Motor neuron (in vitro differentiated cells): ENCODE measurements at regions not wholly inside any gene's neighbourhood (a gene's known extent, or its start where the extent isn't known, plus 50 kb on each side); places are given as distances from the start of the nearest gene placed in this dataset.
"Not testable (repeated sequence)": the region's sequence is repeated elsewhere in the genome, so short reads cannot be mapped to it uniquely, and the experiment has no call there.

Experiments used
- ATAC-seq, 8 experiments: fragments of 200-7000 bp; cut with Tn5 transposase; replicated peaks in 6 of 8; 2 replicates each; pipeline ENCODE4 v1.8.0; 2021; ENCODE audit warnings: mild to moderate bottlenecking in 8 of 8, moderate library complexity in 8 of 8
- H3K27ac ChIP-seq, 2 donors: fragments of 250-450 bp; sonication (Bioruptor Pico); 2 replicates each; pipeline ENCODE4 v1.9.0; 2021; ENCODE audit warnings: antibody characterized with exemption in 2 of 2, mild to moderate bottlenecking in 2 of 2, moderate library complexity in 1 of 2
- H3K4me1 ChIP-seq, 2 donors: fragments of 250-450 bp; sonication (Bioruptor Pico); replicated peaks in 1 of 2; 2 replicates each; pipeline ENCODE4 v1.6.1; 2021; ENCODE audit warnings: antibody characterized with exemption in 2 of 2, mild to moderate bottlenecking in 2 of 2, moderate library complexity in 1 of 2
- H3K4me3 ChIP-seq, 5 donors: fragments of 250-450 bp; sonication (Bioruptor Pico); 2 replicates each; pipeline ENCODE4 v1.9.0; 2021; ENCODE audit warnings: antibody characterized with exemption in 5 of 5, mild to moderate bottlenecking in 5 of 5, moderate library complexity in 4 of 5
- WGBS, 10 experiments: fragments of 450-650 bp; shearing (Covaris generic); methylation state at CpG; one replicate each; pipeline ENCODE4 v1.0.0; 2022; 5-methylcytosine and 5-hydroxymethylcytosine counted together
- in situ Hi-C, 9 experiments: fragments of 400-800 bp; cut with MboI; loops; one replicate each; pipeline ENCODE4 v1.15.0; 2021; ENCODE audit warnings: low sequenced_read_pairs in 9 of 9, low pct_unique_long_range_greater_than_20kb in 2 of 9; ENCODE audit not compliant: unreplicated experiment in 9 of 9

- peak in 4 of 8 experiments; percentile 25 to 49 (median 34) for ATAC-seq
- WGBS, 10 experiments, result 40 to 100% (median 70%) methylated on average over 1 to 3 of the region's 10 CpGs; no CpG with 5 or more reads in 4 of the 10 experiments
- H3K4me3 ChIP-seq, H3K27ac ChIP-seq, H3K4me1 ChIP-seq, in situ Hi-C loops: not testable (repeated sequence)
Observed at GRCh38 chr16:86351785-86352139, 158.6 kb upstream of the FOXF1 start.

DNA sequence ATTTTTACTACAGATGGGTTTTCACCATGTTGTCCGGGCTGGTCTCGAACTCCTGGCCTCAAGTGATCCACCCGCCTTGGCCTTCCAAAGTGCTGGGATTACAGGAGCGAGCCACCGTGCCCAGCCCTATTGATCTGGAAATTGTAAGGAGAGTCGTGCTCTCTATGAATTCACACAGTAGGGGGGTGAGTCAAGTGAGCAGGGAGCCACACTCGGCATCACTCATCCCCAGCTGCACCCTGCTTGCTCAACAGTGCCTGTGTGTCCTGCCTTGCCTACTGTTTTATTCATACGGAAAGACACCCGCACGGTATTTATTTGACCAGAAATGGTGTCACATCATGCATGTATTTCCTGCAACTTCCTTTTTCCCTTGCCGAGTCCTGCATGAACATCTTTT is 157.2 kb upstream of the FOXF1 start:
- no peaks in the 10 kb centered on the region for H3K4me1 ChIP-seq
- H3K4me3 ChIP-seq, result no peak overlapping the region
- in situ Hi-C loops, result no loop called here
- peak in 1 of 8 experiments; percentile 53 for ATAC-seq
- H3K27ac ChIP-seq, result no peak overlapping the region
- 20 to 92% (median 50%) methylated on average over 1 to 9 of the region's 11 CpGs for WGBS, 10 experiments

GRCh38 chr16:86353948-86354347 is 156.4 kb upstream of the FOXF1 start:
- no peak for ATAC-seq
- WGBS, 10 experiments, result 60 to 100% (median 96%) methylated on average over 1 to 3 of the region's 9 CpGs; no CpG with 5 or more reads in 6 of the 10 experiments

DNA sequence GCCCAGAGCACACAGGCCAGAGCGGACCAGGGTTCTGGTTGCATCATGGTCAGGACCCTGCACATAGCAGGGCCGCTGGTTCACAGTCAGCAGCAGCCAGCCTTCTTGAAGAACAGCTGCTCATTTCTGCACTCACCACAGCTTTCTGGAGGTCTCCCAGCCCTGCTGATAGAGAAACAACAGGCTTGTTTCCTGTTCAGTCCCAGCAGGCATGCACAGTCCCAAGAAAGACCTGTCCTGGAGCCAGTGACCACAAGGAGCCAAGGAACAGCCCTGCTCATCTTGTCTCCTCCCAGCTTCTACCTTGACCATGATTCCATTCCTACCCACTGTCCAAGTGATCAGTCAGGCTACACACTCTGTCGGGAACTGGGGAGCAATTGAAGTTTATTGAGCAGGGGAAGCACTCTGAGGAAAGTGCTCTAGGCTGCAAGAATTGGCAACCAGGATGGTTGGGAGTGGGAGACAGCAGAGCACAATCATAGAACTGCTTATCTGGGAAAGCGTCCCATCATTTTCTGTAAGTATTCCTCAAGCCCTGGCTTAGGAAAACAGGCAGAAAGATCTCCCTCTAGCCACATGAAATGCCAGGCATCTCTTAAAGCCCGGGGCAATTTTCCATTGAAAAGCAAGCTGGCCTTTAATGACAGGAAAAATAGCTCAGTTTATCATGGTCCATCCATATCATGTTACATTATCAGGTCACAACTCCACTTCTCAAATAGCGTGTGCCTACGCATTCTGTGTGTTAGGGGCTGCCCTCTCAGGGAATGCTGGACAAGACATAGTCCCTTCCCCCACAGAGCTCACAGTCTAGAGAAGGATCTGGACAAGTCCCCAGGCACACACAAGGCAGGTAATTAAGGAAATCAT is 155.4 kb upstream of the FOXF1 start:
- WGBS, 10 experiments, result 20 to 93% (median 76%) methylated on average over 1 to 7 of the region's 7 CpGs; no CpG with 5 or more reads in 3 of the 10 experiments
- Histone ChIP-seq H3K27ac (no peak overlapping the region), H3K4me1 (no peaks in the 10 kb centered on the region), H3K4me3 (no peak overlapping the region)
- ATAC-seq, result no peak
- in situ Hi-C loops, result no loop called here

More at GRCh38 chr16:86353948-86354347, 156.4 kb upstream of the FOXF1 start:
- no peak overlapping the region for H3K27ac ChIP-seq
- no peaks in the 10 kb centered on the region for H3K4me1 ChIP-seq
- H3K4me3 ChIP-seq, result no peak overlapping the region
- in situ Hi-C loops, result no loop called here

- peak in 1 of 8 experiments; percentile 57 for ATAC-seq
- H3K27ac ChIP-seq, result no peak overlapping the region
- 0 to 85% (median 66%) methylated on average over 1 to 4 of the region's 5 CpGs for WGBS, 10 experiments
- no peaks in the 10 kb centered on the region for H3K4me1 ChIP-seq
- H3K4me3 ChIP-seq, result no peak overlapping the region
- in situ Hi-C loops, result no loop called here
Observed at GRCh38 chr16:86355531-86355930, 154.8 kb upstream of the FOXF1 start.

DNA sequence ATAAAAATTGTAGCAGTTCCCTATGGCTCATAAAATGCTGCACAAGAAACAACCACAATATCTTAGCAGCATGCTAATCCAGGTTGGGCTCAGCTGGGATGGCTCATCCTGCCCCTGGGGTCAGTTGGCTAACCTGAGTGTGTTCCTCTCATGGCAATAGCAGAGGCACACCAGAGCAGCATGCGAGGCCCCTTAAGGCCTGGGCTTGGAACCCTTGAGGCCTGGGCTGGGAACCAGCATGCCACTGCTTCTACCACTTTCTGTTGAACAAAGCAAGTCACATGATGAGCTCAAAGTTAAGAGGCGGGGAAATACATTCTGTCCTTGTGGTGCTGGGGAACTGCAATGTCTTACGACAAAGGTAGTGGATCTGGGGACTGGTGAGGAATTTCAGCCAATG is 154.4 kb upstream of the FOXF1 start:
- WGBS, 10 experiments, result 57 to 100% (median 100%) methylated on average over 2 to 3 of the region's 3 CpGs; no CpG with 5 or more reads in 4 of the 10 experiments
- no peak overlapping the region for H3K27ac ChIP-seq
- ATAC-seq, result peak in 1 of 8 experiments; percentile 33
- H3K4me1 ChIP-seq, result no peaks in the 10 kb centered on the region
- H3K4me3 ChIP-seq, result no peak overlapping the region
- in situ Hi-C loops, result no loop called here

DNA sequence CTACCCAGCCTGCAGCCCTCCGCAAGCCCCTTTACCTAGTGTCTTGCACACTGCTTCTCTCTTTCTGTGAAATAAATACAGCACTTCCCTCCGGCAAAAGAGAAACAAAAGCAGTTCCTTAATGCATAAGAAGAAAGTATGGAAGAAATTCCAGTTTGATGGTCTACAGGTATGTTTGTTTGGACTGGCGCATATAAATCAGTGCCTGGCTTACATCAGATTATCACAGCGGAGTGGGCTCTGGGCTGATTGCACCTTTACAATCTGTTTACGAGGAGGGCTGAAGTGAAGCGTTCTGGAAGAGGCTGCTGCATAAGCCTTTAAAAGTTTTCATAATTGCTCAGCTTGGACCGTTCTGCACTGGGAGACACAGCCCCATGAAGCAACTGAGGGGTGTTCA is 153.5 kb upstream of the FOXF1 start:
- Histone ChIP-seq H3K27ac (no peak overlapping the region), H3K4me1 (no peaks in the 10 kb centered on the region), H3K4me3 (no peak overlapping the region)
- in situ Hi-C loops, result no loop called here
- no peak for ATAC-seq
- 38 to 100% (median 91%) methylated on average over 1 to 7 of the region's 7 CpGs; no CpG with 5 or more reads in 1 of the 10 experiments for whole genome bisulfite sequencing, 10 experiments

- in situ Hi-C loops, result no loop called here
- H3K4me1 ChIP-seq, result no peaks in the 10 kb centered on the region
- 100% methylated on average over 1 to 3 of the region's 6 CpGs; no CpG with 5 or more reads in 7 of the 10 experiments for WGBS, 10 experiments
- no peak overlapping the region for H3K27ac ChIP-seq
- no peak for ATAC-seq
- no peak overlapping the region for H3K4me3 ChIP-seq
Observed at GRCh38 chr16:86357303-86357702, 153.0 kb upstream of the FOXF1 start.

GRCh38 chr16:86357950-86358349 is 152.4 kb upstream of the FOXF1 start:
- no peak overlapping the region for H3K27ac ChIP-seq
- no peak for ATAC-seq
- no peaks in the 10 kb centered on the region for H3K4me1 ChIP-seq
- in situ Hi-C loops, result no loop called here
- H3K4me3 ChIP-seq, result no peak overlapping the region
- WGBS, 10 experiments, result 20 to 100% (median 80%) methylated on average over 1 to 4 of the region's 8 CpGs; no CpG with 5 or more reads in 6 of the 10 experiments

DNA sequence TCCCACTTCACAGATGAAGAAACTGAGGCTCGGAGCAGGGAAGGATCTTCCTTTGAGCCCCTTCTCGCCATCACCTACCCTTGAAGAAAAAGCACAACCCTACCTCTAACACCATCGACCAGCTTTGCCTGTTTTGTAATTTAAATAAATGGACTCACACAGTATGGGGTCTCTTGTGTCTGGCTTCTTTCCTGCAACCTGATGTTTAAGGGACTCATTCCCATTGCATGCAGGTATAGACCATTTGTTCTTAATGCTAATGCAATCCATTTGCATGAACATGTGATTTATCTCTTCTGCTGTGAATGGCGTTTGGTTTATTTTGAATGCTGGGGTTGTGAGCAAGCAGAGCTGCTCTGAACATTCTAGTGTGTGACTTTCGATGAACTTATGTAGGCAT is 150.8 kb upstream of the FOXF1 start:
- 14 to 73% (median 34%) methylated on average over 1 to 5 of the region's 5 CpGs; no CpG with 5 or more reads in 4 of the 10 experiments for WGBS, 10 experiments
- in situ Hi-C loops, result no loop called here
- ATAC-seq, result no peak
- Histone ChIP-seq H3K27ac (no peak overlapping the region), H3K4me1 (peaks cover 0 to 3% of the 10 kb centered on the region in 2 donors), H3K4me3 (no peak overlapping the region)

- 33 to 100% (median 64%) methylated on average over 1 to 9 of the region's 9 CpGs; no CpG with 5 or more reads in 2 of the 10 experiments for WGBS, 10 experiments
- Histone ChIP-seq H3K27ac (no peak overlapping the region), H3K4me1 (peaks cover under 1 to 6% of the 10 kb centered on the region in 2 donors), H3K4me3 (no peak overlapping the region)
- no peak for ATAC-seq
- in situ Hi-C loops, result no loop called here
Observed at GRCh38 chr16:86362155-86362849, 148.0 kb upstream of the FOXF1 start.

DNA sequence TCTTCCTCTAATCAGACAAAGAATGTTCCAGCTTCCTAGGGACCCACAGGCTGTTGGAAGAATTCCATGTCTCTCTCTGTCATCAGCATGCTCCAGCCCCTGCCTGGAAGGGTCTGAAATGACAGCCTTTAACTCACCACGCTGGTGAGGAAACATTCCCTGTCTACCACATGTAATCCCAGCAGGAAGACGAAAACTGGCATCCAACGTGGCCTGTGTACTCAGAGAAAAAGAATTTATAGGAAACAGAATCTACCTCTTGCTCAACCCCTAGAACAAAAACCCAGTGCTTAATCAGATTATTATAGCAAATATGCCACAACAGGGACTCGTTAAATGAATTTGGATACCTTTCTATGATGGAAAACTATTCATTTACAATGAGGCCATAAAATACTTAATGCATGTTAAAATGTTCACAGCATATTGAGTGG is 147.3 kb upstream of the FOXF1 start:
- Histone ChIP-seq H3K4me3 (no peak overlapping the region), H3K27ac (no peak overlapping the region), H3K4me1 (peaks cover 6% of the 10 kb centered on the region in 2 donors)
- peak in 1 of 8 experiments; percentile 50 for ATAC-seq
- 0 to 90% (median 65%) methylated on average over 2 to 4 of the region's 4 CpGs; no CpG with 5 or more reads in 3 of the 10 experiments for WGBS, 10 experiments
- in situ Hi-C loops, result no loop called here
